IMR-90 (cell line): ENCODE measurements at regions not wholly inside any gene's neighbourhood (a gene's known extent, or its start where the extent isn't known, plus 50 kb on each side); places are given as distances from the start of the nearest gene placed in this dataset.

Source experiments
- ATAC-seq: fragments of 200-7000 bp; cut with Tn5 transposase; 2 replicates; pipeline ENCODE4 v1.9.1; 2020; ENCODE audit warnings: low read depth, mild to moderate bottlenecking, moderate library complexity
- BruUV-seq: library from RNA; stranded (reverse); fragments of 400-500 nt; replicated peaks from 2 replicates; lab custom pipeline; 2021; lab: Mats Ljungman, UMichigan
- CTCF ChIA-PET: fragments of 300-600 bp; formaldehyde crosslinking; extraction: SDS; loops from one replicate; lab custom pipeline; 2021; ENCODE audit warnings: antibody characterized with exemption; lab: Yijun Ruan, JAX
- POLR2A ChIA-PET: fragments of 300-600 bp; sonication (Branson Sonifier 250); formaldehyde crosslinking; loops from one replicate; lab custom pipeline; 2022; ENCODE audit warnings: antibody characterized with exemption; ENCODE audit not compliant: unreplicated experiment; lab: Charles Lee
- DNase-seq: peaks from one replicate; pipeline ENCODE4 v3.0.0; 2013
- H2AFZ ChIP-seq: replicated peaks from 2 replicates; pipeline ENCODE3; 2013; ENCODE audit warnings: low read length, mild to moderate bottlenecking; ENCODE audit not compliant: poor library complexity
- H2AK5ac ChIP-seq: 2 replicates; pipeline ENCODE4 v1.6.1; 2013; ENCODE audit warnings: low read depth, low read length, inconsistent platforms
- H2AK9ac ChIP-seq: replicated peaks from 2 replicates; pipeline ENCODE3; 2013; ENCODE audit warnings: mild to moderate bottlenecking, low read depth, low read length, moderate library complexity; ENCODE audit not compliant: poor library complexity
- H2BK120ac ChIP-seq: 2 replicates; pipeline ENCODE4 v1.6.1; 2013; ENCODE audit warnings: low read depth, low read length, inconsistent platforms
- H2BK15ac ChIP-seq: 3 replicates; pipeline ENCODE4 v1.6.1; 2013; ENCODE audit warnings: low read depth, low read length, inconsistent platforms
- H2BK20ac ChIP-seq: 2 replicates; pipeline ENCODE4 v1.6.1; 2013; ENCODE audit warnings: low read depth, mild to moderate bottlenecking, inconsistent platforms, low read length, moderate library complexity
- H2BK5ac ChIP-seq: 2 replicates; pipeline ENCODE4 v1.6.1; 2013; ENCODE audit warnings: mild to moderate bottlenecking, low read depth, low read length, inconsistent platforms; ENCODE audit not compliant: poor library complexity, severe bottlenecking
- H3K14ac ChIP-seq: replicated peaks from 2 replicates; pipeline ENCODE4 v1.6.1; 2013; ENCODE audit warnings: low read depth, low read length, inconsistent platforms
- H3K18ac ChIP-seq: 2 replicates; pipeline ENCODE4 v1.6.1; 2013; ENCODE audit warnings: low read depth, low read length, control low read depth
- H3K23ac ChIP-seq: 2 replicates; pipeline ENCODE4 v1.6.1; 2013; ENCODE audit warnings: low read depth, low read length, inconsistent platforms
- H3K27ac ChIP-seq: 2 replicates; pipeline ENCODE4 v1.5.1; 2013; ENCODE audit warnings: mild to moderate bottlenecking, control low read depth, low read length; ENCODE audit not compliant: insufficient read depth
- H3K27me3 ChIP-seq: 2 replicates; pipeline ENCODE4 v1.6.1; 2013; ENCODE audit warnings: low read length; ENCODE audit not compliant: control insufficient read depth, insufficient read depth
- H3K36me3 ChIP-seq: 2 replicates; pipeline ENCODE4 v1.6.1; 2013; ENCODE audit warnings: low read length, mixed read lengths; ENCODE audit not compliant: control insufficient read depth, insufficient read depth
- H3K4ac ChIP-seq: 2 replicates; pipeline ENCODE4 v1.6.1; 2013; ENCODE audit warnings: low read depth, low read length, inconsistent platforms
- H3K4me1 ChIP-seq: 2 replicates; pipeline ENCODE4 v1.6.1; 2013; ENCODE audit warnings: low read length, mixed read lengths; ENCODE audit not compliant: control insufficient read depth, insufficient read depth
- H3K4me2 ChIP-seq: 2 replicates; pipeline ENCODE4 v1.6.1; 2013; ENCODE audit warnings: low read depth, mild to moderate bottlenecking, control low read depth, low read length, moderate library complexity
- H3K4me3 ChIP-seq: 2 replicates; pipeline ENCODE4 v1.5.1; 2013; ENCODE audit warnings: low read depth, mild to moderate bottlenecking, control low read depth, low read length, moderate library complexity; ENCODE audit not compliant: insufficient read depth
- H3K56ac ChIP-seq: 2 replicates; pipeline ENCODE4 v1.6.1; 2013; ENCODE audit warnings: low read length, inconsistent platforms; ENCODE audit not compliant: insufficient read depth; ENCODE audit errors: extremely low read depth
- H3K79me1 ChIP-seq, 2 experiments: 2 replicates each; pipeline ENCODE4 v1.6.1; 2013; ENCODE audit warnings: low read length in 2 of 2, inconsistent platforms in 1 of 2, low read depth in 1 of 2
- H3K9ac ChIP-seq: 2 replicates; pipeline ENCODE4 v1.6.1; 2013; ENCODE audit warnings: low read depth, low read length, control low read depth
- H3K9me1 ChIP-seq: 2 replicates; pipeline ENCODE4 v1.6.1; 2013; ENCODE audit warnings: low read length, inconsistent platforms; ENCODE audit not compliant: insufficient read depth
- H3K9me3 ChIP-seq: 2 replicates; pipeline ENCODE4 v1.6.1; 2013; ENCODE audit warnings: low read length; ENCODE audit not compliant: control insufficient read depth, insufficient read depth
- H4K20me1 ChIP-seq: 2 replicates; pipeline ENCODE4 v1.6.1; 2013; ENCODE audit warnings: low read length, inconsistent platforms; ENCODE audit not compliant: insufficient read depth
- H4K5ac ChIP-seq: 2 replicates; pipeline ENCODE4 v1.6.1; 2013; ENCODE audit warnings: mild to moderate bottlenecking, low read depth, low read length, control low read depth
- H4K8ac ChIP-seq, 2 experiments: 2 replicates each; pipeline ENCODE4 v1.6.1; 2013; ENCODE audit warnings: low read depth in 2 of 2, low read length in 2 of 2, control low read depth in 1 of 2, inconsistent platforms in 1 of 2
- H4K91ac ChIP-seq: 2 replicates; pipeline ENCODE4 v1.6.1; 2013; ENCODE audit warnings: low read depth, low read length, inconsistent platforms; ENCODE audit not compliant: insufficient read depth
- BHLHE40 ChIP-seq: fragments of 150-350 bp; IDR thresholded peaks from 2 replicates; pipeline ENCODE4 v1.6.1; 2016; ENCODE audit warnings: mild to moderate bottlenecking, low read depth, low read length
- CEBPB ChIP-seq: IDR thresholded peaks from 2 replicates; pipeline ENCODE4 v1.6.1; 2012; ENCODE audit warnings: low read depth, low read length, improper control_type of control experiment
- CHD1 ChIP-seq: IDR thresholded peaks from 2 replicates; pipeline ENCODE4 v1.6.1; 2012; ENCODE audit warnings: low read depth, low read length, improper control_type of control experiment
- FOS ChIP-seq: fragments of 150-350 bp; IDR thresholded peaks from 2 replicates; pipeline ENCODE4 v1.6.1; 2016; ENCODE audit warnings: low read depth, low read length
- MAFK ChIP-seq: IDR thresholded peaks from 2 replicates; pipeline ENCODE4 v1.6.1; 2012; ENCODE audit warnings: low read depth, low read length, improper control_type of control experiment
- MAZ ChIP-seq: IDR thresholded peaks from 2 replicates; pipeline ENCODE4 v1.6.1; 2012; ENCODE audit warnings: low read depth, mild to moderate bottlenecking, low read length, improper control_type of control experiment, moderate library complexity, borderline replicate concordance
- MXI1 ChIP-seq: IDR thresholded peaks from 2 replicates; pipeline ENCODE4 v1.6.1; 2012; ENCODE audit warnings: low read depth, mild to moderate bottlenecking, low read length, moderate library complexity, borderline replicate concordance
- NFE2L2 ChIP-seq: fragments of 150-350 bp; IDR thresholded peaks from 2 replicates; pipeline ENCODE4 v1.6.1; 2016; ENCODE audit warnings: low read depth, mild to moderate bottlenecking, low read length
- POLR2A ChIP-seq: IDR thresholded peaks from 2 replicates; pipeline ENCODE4 v1.6.1; 2012; ENCODE audit warnings: mild to moderate bottlenecking, low read depth, low read length
- RAD21 ChIP-seq: IDR thresholded peaks from 2 replicates; pipeline ENCODE4 v1.6.1; 2012; ENCODE audit warnings: low read length, improper control_type of control experiment
- RCOR1 ChIP-seq: IDR thresholded peaks from 2 replicates; pipeline ENCODE4 v1.6.1; 2012; ENCODE audit warnings: mild to moderate bottlenecking, low read length, improper control_type of control experiment; ENCODE audit not compliant: insufficient replicate concordance
- RFX5 ChIP-seq: IDR thresholded peaks from 2 replicates; pipeline ENCODE4 v1.8.0; 2012; ENCODE audit warnings: low read depth, mild to moderate bottlenecking, low read length, moderate library complexity
- SMC3 ChIP-seq: fragments of 150-350 bp; IDR thresholded peaks from 2 replicates; pipeline ENCODE4 v1.6.1; 2016; ENCODE audit warnings: low read depth, mild to moderate bottlenecking, antibody characterized with exemption, low read length, moderate library complexity
- dilution Hi-C: fragments of 300-500 bp; cut with HindIII; formaldehyde crosslinking; loops from one replicate; pipeline ENCODE4 v1.14.3; 2018; ENCODE audit warnings: low sequenced_read_pairs; ENCODE audit not compliant: unreplicated experiment
- in situ Hi-C: fragments of 300-500 bp; cut with MboI; formaldehyde crosslinking; loops from 3 replicates; pipeline ENCODE4 v1.14.3; 2019; ENCODE audit warnings: low sequenced_read_pairs, inconsistent platforms, mixed read lengths
- intact Hi-C: fragments of 100-400 bp; cut with micrococcal nuclease; formaldehyde crosslinking; loops from 2 replicates; pipeline ENCODE4 v1.10.0; 2022
- TF ChIP-seq, protein P1 (sequence below): fragments of 150-350 bp; IDR thresholded peaks from 2 replicates; pipeline ENCODE4 v1.6.1; 2017; ENCODE audit warnings: mild to moderate bottlenecking, antibody characterized with exemption, low read length, low read depth
- TF ChIP-seq, protein P2 (sequence below): fragments of 150-350 bp; IDR thresholded peaks from 2 replicates; pipeline ENCODE4 v1.6.1; 2016; ENCODE audit warnings: low read depth, mild to moderate bottlenecking, low read length, moderate library complexity, borderline replicate concordance
- TF ChIP-seq, protein P3 (sequence below): conservative IDR thresholded peaks from 2 replicates; pipeline ENCODE4 v1.5.1; 2012; ENCODE audit warnings: mild to moderate bottlenecking, low read depth, low read length, improper control_type of control experiment

- no peak overlapping the region for H3K4ac ChIP-seq
- no peaks in the 10 kb centered on the region for H3K79me1 ChIP-seq
- no peak overlapping the region for H3K27ac ChIP-seq
- no peak overlapping the region for H2AK9ac ChIP-seq
- no peak overlapping the region for H3K56ac ChIP-seq
- H2BK20ac ChIP-seq: no peak overlapping the region
- no peak overlapping the region for H2BK5ac ChIP-seq
- H3K4me1 ChIP-seq: no peaks in the 10 kb centered on the region
- ATAC-seq (no peak), DNase-seq (no peak)
- intact Hi-C loops (no loop called here), dilution Hi-C loops (no loop called here), in situ Hi-C loops (no loop called here)
- no peak overlapping the region for H4K5ac ChIP-seq
- H2AK5ac ChIP-seq: no peak overlapping the region
- BruUV-seq: no TSS peak
- no peak for TF ChIP-seq RAD21
- no peak for TF ChIP-seq MXI1
- TF ChIP-seq FOS: no peak
- no peak for TF ChIP-seq SMC3
- TF ChIP-seq, protein P1, sequence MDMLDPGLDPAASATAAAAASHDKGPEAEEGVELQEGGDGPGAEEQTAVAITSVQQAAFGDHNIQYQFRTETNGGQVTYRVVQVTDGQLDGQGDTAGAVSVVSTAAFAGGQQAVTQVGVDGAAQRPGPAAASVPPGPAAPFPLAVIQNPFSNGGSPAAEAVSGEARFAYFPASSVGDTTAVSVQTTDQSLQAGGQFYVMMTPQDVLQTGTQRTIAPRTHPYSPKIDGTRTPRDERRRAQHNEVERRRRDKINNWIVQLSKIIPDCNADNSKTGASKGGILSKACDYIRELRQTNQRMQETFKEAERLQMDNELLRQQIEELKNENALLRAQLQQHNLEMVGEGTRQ: no peak
- TF ChIP-seq BHLHE40: no peak
- TF ChIP-seq, protein P2, sequence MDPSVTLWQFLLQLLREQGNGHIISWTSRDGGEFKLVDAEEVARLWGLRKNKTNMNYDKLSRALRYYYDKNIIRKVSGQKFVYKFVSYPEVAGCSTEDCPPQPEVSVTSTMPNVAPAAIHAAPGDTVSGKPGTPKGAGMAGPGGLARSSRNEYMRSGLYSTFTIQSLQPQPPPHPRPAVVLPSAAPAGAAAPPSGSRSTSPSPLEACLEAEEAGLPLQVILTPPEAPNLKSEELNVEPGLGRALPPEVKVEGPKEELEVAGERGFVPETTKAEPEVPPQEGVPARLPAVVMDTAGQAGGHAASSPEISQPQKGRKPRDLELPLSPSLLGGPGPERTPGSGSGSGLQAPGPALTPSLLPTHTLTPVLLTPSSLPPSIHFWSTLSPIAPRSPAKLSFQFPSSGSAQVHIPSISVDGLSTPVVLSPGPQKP: no peak
- no peak for TF ChIP-seq NFE2L2
- no peak for TF ChIP-seq RCOR1
- TF ChIP-seq RFX5: no peak
- no peak for TF ChIP-seq MAZ
- TF ChIP-seq, protein P3, sequence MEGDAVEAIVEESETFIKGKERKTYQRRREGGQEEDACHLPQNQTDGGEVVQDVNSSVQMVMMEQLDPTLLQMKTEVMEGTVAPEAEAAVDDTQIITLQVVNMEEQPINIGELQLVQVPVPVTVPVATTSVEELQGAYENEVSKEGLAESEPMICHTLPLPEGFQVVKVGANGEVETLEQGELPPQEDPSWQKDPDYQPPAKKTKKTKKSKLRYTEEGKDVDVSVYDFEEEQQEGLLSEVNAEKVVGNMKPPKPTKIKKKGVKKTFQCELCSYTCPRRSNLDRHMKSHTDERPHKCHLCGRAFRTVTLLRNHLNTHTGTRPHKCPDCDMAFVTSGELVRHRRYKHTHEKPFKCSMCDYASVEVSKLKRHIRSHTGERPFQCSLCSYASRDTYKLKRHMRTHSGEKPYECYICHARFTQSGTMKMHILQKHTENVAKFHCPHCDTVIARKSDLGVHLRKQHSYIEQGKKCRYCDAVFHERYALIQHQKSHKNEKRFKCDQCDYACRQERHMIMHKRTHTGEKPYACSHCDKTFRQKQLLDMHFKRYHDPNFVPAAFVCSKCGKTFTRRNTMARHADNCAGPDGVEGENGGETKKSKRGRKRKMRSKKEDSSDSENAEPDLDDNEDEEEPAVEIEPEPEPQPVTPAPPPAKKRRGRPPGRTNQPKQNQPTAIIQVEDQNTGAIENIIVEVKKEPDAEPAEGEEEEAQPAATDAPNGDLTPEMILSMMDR: no peak
- TF ChIP-seq MAFK: no peak
- no peak for TF ChIP-seq POLR2A
- TF ChIP-seq CHD1: no peak
- TF ChIP-seq CEBPB: no peak
- no peaks in the 10 kb centered on the region for H3K36me3 ChIP-seq
- H4K91ac ChIP-seq: no peak overlapping the region
- H3K14ac ChIP-seq: no peak overlapping the region
- H2BK15ac ChIP-seq: no peak overlapping the region
- H3K18ac ChIP-seq: no peak overlapping the region
- CTCF ChIA-PET: no interaction called here
- no peak overlapping the region for H3K23ac ChIP-seq
- POLR2A ChIA-PET: no interaction called here
- H3K9me1 ChIP-seq: no peaks in the 10 kb centered on the region
- H3K27me3 ChIP-seq: no peaks in the 10 kb centered on the region; the same call in none of the 2 replicates
- no peak overlapping the region for H2BK120ac ChIP-seq
- no peaks in the 10 kb centered on the region for H4K20me1 ChIP-seq
- no peak overlapping the region for H3K4me3 ChIP-seq
- H4K8ac ChIP-seq: no peak overlapping the region
- H3K9me3 ChIP-seq: no peaks in the 10 kb centered on the region
- no peak overlapping the region for H3K4me2 ChIP-seq
- no peak overlapping the region for H2AFZ ChIP-seq
- no peak overlapping the region for H3K9ac ChIP-seq
These were observed 204.0 kb upstream of the MYLIP start for GRCh38 chr6:15924893-15925292.
